ENCODE measurements at regions not wholly inside any gene's neighbourhood (a gene's known extent, or its start where the extent isn't known, plus 50 kb on each side); places are given as distances from the start of the nearest gene placed in this dataset.

DNA sequence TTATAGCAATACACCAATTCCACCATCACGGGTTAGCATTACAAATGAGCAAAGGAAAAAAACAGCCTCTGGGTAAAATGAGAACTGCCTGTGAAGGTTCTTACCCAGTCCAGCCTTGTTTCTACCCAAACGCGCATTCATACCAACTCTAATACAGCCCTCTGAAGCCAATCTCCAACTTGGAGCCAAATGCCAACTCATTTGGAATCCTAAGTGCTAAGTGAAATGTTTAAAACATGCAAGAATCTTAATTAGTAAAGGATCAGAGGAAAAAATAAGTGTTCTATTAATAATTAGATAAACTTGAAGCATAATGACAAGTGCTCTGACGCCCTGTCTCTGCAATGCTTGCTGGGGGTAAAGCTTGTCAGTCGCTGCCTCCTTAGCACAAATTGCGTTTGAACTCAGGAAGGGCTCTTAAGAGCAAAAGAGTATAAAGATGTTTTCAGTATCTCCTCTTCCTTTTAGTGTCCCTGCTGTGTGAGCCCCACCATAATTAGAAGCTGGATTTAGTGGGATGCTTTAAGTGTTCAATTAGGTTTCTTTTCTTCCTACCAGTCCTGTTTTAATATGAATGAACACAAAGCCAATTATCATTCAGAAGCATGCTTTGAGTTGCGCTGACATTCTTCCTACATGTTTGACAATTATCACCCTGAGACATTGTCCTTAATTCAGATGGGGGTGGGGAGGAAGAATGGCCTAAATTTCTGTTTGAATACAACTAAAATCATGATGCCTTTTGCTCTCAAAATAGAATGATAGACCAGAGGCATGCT is 537.6 kb downstream of the DTWD2 start:
- TF ChIP-seq CTCF (optimal IDR thresholded peaks at IDR 0.05 in 1 of 3, IDR thresholded peaks at IDR 0.05 in 1 of 3, conservative IDR thresholded peaks at IDR 0.05 in 1 of 3; ENCODE audit: extremely low read depth in 1 of 3, insufficient read depth in 2 of 3, low read length in 3 of 3) (no peak), EZH2 (IDR thresholded peaks at IDR 0.05; ENCODE audit: low read length) (no peak)

All from keratinocyte (primary cell).